GM21528 (cell line): ENCODE measurements at regions not wholly inside any gene's neighbourhood (a gene's known extent, or its start where the extent isn't known, plus 50 kb on each side); places are given as distances from the start of the nearest gene placed in this dataset.

Experiments
- ATAC-seq: cut with Tn5 transposase; IDR thresholded peaks from one replicate; pipeline ENCODE4 v1.9.1; 2021; ENCODE audit warnings: mild to moderate bottlenecking, moderate library complexity; ENCODE audit not compliant: unreplicated experiment, low FRiP score

- ATAC-seq: no peak
These were observed 278.9 kb upstream of the TNRC6C start for GRCh38 chr17:77679589-77679988.

DNA sequence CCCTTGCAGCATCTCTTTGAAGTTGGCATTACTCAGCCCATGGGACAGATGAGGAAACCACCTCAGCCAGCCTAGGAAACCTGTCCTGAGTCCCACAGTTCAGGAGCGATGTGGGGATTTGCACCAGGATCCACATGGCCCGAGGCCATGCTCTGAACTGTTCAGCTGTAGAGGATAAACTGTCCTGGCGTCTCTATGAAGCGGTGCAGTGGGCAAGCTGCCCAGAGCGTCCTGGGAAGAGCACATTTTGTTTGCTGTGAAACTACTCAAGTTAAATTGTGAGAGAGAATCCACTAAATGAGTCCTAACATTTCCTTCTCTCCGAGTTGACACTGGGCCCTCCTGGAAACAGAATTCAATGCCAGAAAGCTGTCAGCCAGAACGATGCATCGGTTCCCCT lies 276.6 kb upstream of the TNRC6C start:
- no peak for ATAC-seq

- no peak for ATAC-seq
These were observed 273.4 kb upstream of the TNRC6C start for GRCh38 chr17:77684803-77685798.

GRCh38 chr17:77685881-77686486 lies 272.5 kb upstream of the TNRC6C start:
- ATAC-seq: no peak

GRCh38 chr17:77686903-77687302 lies 271.6 kb upstream of the TNRC6C start:
- ATAC-seq: no peak

DNA sequence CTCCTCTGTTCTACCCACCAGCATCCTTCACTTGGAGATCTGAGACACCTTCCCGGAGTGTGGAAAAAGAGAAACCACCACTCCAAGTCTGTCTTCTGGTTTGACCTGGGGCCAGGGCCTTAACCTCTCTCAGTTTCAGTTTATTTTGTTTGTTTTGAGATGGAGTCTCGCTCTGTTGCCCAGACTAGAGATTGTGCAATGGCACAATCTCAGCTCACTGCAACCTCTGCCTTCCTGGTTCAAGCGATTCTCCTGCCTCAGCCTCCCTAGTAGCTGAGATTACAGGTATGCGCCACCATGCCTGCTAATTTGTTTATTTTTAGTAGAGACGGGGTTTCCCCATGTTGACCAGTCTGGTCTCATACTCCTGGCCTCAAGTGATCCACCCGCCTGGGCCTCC lies 271.1 kb upstream of the TNRC6C start:
- no peak for ATAC-seq

GRCh38 chr17:77687921-77688320 lies 270.6 kb upstream of the TNRC6C start:
- ATAC-seq: no peak

DNA sequence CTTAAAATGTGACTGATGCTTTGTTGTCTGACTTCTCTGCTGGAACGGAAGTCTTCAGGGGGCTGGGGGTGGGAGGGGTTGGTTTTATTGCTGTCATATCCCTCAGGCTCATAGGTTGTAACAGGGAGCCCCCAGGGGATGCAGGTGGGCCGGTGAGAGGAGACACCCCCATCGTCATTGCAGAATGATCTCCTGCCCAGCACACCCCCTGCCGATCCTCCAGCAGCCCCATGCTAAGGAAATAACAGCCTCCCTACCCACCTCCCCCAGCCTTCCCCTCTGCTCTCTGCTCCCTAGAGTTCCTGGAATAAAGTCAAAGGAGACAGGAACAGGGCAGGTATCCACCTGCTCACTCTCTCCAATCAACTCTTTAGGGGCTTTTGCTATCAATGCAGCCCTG lies 270.1 kb upstream of the TNRC6C start:
- ATAC-seq: no peak

GRCh38 chr17:77690271-77691161 lies 268.0 kb upstream of the TNRC6C start:
- ATAC-seq: no peak

DNA sequence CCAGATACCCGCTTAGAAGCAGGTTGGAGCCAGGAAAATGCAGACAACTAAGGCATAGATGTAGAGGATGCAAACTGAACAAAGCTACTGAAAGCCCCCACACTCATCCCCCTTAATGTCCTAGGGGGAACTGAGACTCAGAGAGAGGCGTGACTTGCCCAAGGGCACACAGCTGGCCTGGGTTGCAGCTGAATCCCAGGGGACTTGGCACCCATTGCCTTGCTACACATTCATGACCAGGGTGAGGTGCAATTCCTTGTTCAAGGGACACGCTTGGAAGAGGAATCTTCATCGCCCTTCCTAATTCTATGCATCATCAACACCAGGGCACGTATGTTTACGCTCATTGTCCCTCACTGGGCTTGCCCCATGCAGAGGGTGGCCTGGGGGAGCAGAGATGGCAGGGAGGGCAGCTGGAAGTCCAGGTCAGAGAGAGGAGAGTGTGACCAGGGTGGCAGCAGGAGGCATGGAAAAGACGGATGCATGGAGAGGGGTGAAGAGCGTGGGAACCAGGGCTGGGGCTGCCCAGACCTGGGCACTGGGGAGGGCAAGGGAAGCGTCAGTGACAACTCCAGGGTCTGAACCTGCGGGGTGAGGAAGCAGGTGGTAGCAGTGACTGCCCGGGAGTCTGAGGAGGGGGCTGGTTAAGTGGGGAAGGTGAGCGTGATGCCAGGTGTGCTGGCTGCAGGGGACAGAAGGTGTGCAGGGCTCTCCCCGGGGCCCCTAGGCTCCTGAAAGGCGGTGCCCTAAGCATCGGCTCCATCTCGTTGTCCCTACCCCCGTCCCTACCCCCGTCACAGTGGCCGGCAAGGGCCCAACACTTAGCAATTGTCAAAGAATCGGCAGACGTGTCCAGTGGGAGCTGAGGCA lies 267.1 kb upstream of the TNRC6C start:
- ATAC-seq: no peak

GRCh38 chr17:77692571-77693161 lies 265.8 kb upstream of the TNRC6C start:
- ATAC-seq: no peak

DNA sequence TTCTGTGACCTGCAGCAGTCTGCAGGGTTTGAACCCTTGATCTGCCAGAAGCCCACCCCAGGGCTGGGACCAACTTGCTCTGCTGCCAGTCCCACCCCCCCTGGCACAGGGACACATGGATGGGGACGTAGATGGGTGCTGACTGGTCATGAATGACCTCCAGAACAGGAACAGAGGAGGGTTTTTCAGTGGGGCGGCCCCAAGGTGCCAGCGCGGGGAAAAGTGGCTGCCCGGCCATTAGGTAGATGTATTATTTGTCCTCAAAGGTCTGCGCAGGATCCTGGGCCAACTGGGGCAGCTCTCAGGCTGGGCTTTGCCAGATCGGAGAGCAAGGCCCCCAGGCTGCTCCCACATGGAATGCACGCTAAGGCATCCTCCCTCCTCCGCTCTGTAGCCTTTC lies 265.2 kb upstream of the TNRC6C start:
- no peak for ATAC-seq

DNA sequence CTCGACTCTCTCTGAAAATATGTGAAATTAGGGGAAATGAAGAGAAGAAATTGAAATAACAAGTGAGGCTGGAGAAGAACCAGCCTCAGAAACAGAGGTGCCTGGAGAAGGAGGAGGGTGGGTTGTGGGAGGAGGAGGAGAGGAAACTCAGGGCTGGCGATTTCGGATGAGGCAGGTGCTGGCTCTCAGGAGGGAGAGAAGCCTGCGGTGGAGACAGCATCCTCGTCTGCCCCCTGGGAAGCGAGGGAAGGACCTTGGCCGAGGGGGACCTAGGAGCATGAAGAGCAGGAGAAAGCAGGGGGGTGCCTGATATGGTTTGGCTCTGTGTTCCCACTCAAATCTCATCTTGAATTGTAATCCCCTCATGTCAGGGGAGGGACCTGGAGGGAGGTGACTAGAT lies 264.7 kb upstream of the TNRC6C start:
- ATAC-seq: no peak

- no peak for ATAC-seq
These were observed 263.8 kb upstream of the TNRC6C start for GRCh38 chr17:77694391-77695363.

GRCh38 chr17:77695386-77695785 lies 263.1 kb upstream of the TNRC6C start:
- no peak for ATAC-seq

- no peak for ATAC-seq
These were observed 262.3 kb upstream of the TNRC6C start for GRCh38 chr17:77696151-77696720.

DNA sequence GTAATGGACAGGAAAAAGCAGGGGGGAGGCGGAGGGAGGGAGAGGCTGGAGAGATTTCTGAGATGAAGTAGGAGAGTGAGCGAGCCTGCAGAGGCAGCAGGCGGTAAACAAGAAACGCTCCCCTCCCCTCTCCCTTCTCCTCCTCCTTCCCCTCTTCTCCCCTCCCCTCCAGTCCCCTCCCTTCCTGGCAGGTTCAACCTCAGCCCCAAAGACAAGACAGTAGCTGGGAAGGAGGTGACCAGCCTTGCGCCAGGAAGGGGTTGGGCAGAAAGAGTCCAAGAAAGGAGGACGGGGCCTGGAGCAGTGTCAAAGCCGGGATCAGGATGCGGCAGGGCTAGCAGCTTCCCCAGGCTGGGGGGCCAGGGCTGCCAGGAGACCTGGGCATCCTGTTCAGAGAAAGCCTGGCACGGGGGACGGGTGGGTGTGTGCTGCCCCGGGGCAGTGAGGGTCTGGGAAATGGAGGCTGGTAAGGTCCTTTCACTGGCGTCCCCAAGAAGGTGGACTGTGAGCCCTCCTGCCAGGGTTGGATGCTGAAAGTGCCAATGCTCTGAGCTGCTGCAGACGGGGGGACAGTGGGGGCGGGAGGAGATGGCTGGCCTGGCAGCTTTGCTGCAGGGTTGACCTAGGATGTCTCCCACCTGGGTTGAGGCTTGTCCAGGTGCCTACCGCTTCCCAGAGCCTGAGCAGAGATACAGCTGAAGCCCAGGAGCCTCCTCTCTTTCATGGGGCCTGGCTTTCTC lies 261.6 kb upstream of the TNRC6C start:
- ATAC-seq: no peak
